CD8-positive, alpha-beta memory T cell (primary cell): ENCODE measurements at regions not wholly inside any gene's neighbourhood (a gene's known extent, or its start where the extent isn't known, plus 50 kb on each side); places are given as distances from the start of the nearest gene placed in this dataset.

Source experiments
- CTCF ChIA-PET: fragments of 350-600 bp; sonication (Branson Sonifier 250); formaldehyde crosslinking; loops from one replicate; lab custom pipeline; 2021; ENCODE audit warnings: antibody characterized with exemption; lab: Charles Lee
- POLR2A ChIA-PET: fragments of 350-600 bp; sonication (Branson Sonifier 250); formaldehyde crosslinking; loops from one replicate; lab custom pipeline; 2021; ENCODE audit warnings: antibody characterized with exemption; lab: Charles Lee
- DNase-seq, 5 donors: peaks; one replicate each; pipeline versions ENCODE4 v3.0.0 to v3.0.0-alpha.2; 2020 to 2022; ENCODE audit warnings: mixed read lengths in 1 of 5
- H3K27ac ChIP-seq: one replicate; pipeline ENCODE4 v1.7.0; 2013; ENCODE audit warnings: low read depth, mild to moderate bottlenecking, low read length, moderate library complexity
- H3K27me3 ChIP-seq: 2 replicates; pipeline ENCODE4 v1.7.0; 2013; ENCODE audit warnings: low read length, mild to moderate bottlenecking; ENCODE audit not compliant: insufficient read depth, poor library complexity, severe bottlenecking
- H3K36me3 ChIP-seq: 2 replicates; pipeline ENCODE4 v1.7.0; 2013; ENCODE audit warnings: mild to moderate bottlenecking, low read length, moderate library complexity; ENCODE audit not compliant: insufficient read depth
- H3K4me1 ChIP-seq: 2 replicates; pipeline ENCODE4 v1.7.0; 2013; ENCODE audit warnings: mild to moderate bottlenecking, low read length, moderate library complexity; ENCODE audit not compliant: insufficient read depth
- H3K4me3 ChIP-seq: 2 replicates; pipeline ENCODE4 v1.7.0; 2013; ENCODE audit warnings: mild to moderate bottlenecking, low read length
- H3K9me3 ChIP-seq: 2 replicates; pipeline ENCODE4 v1.7.0; 2013; ENCODE audit warnings: mild to moderate bottlenecking, low read length
- H3K27ac Mint-ChIP-seq, 8 donors: one replicate each; pipeline ENCODE4 v1.8.0; 2020 to 2021; ENCODE audit warnings: mixed read lengths in 8 of 8, mild to moderate bottlenecking in 6 of 8, inconsistent platforms in 3 of 8, moderate library complexity in 3 of 8
- H3K27me3 Mint-ChIP-seq, 2 donors: one replicate each; pipeline ENCODE4 v1.8.0; 2020 to 2021; ENCODE audit warnings: mixed read lengths in 2 of 2, mild to moderate bottlenecking in 1 of 2, moderate library complexity in 1 of 2
- H3K36me3 Mint-ChIP-seq, 3 donors: one replicate each; pipeline ENCODE4 v1.8.0; 2020 to 2021; ENCODE audit warnings: mixed read lengths in 3 of 3, inconsistent platforms in 1 of 3, mild to moderate bottlenecking in 1 of 3
- H3K4me1 Mint-ChIP-seq, 3 donors: one replicate each; pipeline ENCODE4 v1.8.0; 2020 to 2021; ENCODE audit warnings: mixed read lengths in 3 of 3, inconsistent platforms in 1 of 3, mild to moderate bottlenecking in 1 of 3
- H3K4me3 Mint-ChIP-seq, 7 donors: one replicate each; pipeline ENCODE4 v1.8.0; 2020 to 2021; ENCODE audit warnings: mixed read lengths in 7 of 7, mild to moderate bottlenecking in 6 of 7, moderate library complexity in 4 of 7, inconsistent platforms in 2 of 7
- H3K9me3 Mint-ChIP-seq, 5 donors: one replicate each; pipeline ENCODE4 v1.8.0; 2020 to 2022; ENCODE audit warnings: mixed read lengths in 5 of 5, mild to moderate bottlenecking in 3 of 5, moderate library complexity in 2 of 5, inconsistent platforms in 1 of 5

DNA sequence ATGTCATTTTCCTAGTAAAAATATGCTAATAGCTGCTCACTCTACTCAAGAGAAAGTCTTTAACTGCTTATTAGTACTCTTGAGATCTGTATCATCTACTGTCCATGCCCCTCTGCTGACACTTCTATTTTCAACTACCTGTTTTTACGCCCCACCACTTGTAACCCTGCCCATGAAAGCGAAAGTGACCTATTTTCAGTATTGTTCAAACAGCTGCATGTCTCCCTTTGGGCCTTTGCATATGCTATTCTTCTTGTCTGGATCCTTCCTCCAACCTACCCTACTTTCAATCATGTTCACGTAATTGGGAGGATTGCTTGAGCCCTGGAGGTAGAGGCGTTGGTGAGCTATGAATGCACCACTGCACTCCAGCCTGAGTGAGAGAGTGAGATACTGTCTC, 1481.3 kb downstream of the GATA3 start:
- no peaks in the 10 kb centered on the region for H3K9me3 ChIP-seq
- Mint-ChIP-seq H3K4me1 (no peaks in the 10 kb centered on the region), H3K27ac (no peak overlapping the region), H3K36me3 (no peaks in the 10 kb centered on the region), H3K27me3 (no peaks in the 10 kb centered on the region), H3K4me3 (no peak overlapping the region), H3K9me3 (peaks cover 0 to 4% (median 0%) of the 10 kb centered on the region in 5 donors)
- H3K4me1 ChIP-seq = no peaks in the 10 kb centered on the region
- ChIA-PET CTCF (no interaction called here), POLR2A (no interaction called here)
- no peak for DNase-seq
- H3K4me3 ChIP-seq = no peak overlapping the region
- H3K27me3 ChIP-seq = no peaks in the 10 kb centered on the region
- H3K27ac ChIP-seq = no peak overlapping the region
- no peaks in the 10 kb centered on the region for H3K36me3 ChIP-seq

DNA sequence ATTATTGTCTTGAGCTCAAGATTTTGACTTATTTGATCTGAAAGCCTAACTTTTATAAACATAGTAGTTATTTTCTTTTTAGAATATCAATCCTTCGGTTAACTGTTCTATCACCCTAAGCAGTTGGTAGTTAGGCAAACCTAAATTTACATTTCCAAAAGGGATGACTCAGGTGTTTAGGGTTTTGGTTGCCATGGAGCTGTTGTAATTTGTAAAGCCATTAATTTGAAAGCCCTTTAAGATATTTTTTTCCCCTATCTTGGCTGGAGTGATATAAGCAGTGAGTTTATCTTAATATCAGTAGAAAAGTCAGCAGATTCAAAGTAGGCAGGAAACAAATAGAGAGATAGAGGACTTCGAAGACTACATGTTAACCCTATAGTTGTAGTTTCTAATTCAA, 1472.6 kb upstream of the CELF2 start:
- Histone ChIP-seq H3K36me3 (no peaks in the 10 kb centered on the region), H3K27me3 (no peaks in the 10 kb centered on the region), H3K4me1 (no peaks in the 10 kb centered on the region), H3K27ac (no peak overlapping the region), H3K9me3 (no peaks in the 10 kb centered on the region), H3K4me3 (no peak overlapping the region)
- no peak overlapping the region for H3K27ac Mint-ChIP-seq
- no peak for DNase-seq
- ChIA-PET CTCF (no interaction called here), POLR2A (no interaction called here)
- no peaks in the 10 kb centered on the region for H3K27me3 Mint-ChIP-seq
- peaks cover 0 to 10% (median 8%) of the 10 kb centered on the region in 5 donors for H3K9me3 Mint-ChIP-seq
- no peak overlapping the region for H3K4me3 Mint-ChIP-seq
- no peaks in the 10 kb centered on the region for H3K4me1 Mint-ChIP-seq
- no peaks in the 10 kb centered on the region for H3K36me3 Mint-ChIP-seq

DNA sequence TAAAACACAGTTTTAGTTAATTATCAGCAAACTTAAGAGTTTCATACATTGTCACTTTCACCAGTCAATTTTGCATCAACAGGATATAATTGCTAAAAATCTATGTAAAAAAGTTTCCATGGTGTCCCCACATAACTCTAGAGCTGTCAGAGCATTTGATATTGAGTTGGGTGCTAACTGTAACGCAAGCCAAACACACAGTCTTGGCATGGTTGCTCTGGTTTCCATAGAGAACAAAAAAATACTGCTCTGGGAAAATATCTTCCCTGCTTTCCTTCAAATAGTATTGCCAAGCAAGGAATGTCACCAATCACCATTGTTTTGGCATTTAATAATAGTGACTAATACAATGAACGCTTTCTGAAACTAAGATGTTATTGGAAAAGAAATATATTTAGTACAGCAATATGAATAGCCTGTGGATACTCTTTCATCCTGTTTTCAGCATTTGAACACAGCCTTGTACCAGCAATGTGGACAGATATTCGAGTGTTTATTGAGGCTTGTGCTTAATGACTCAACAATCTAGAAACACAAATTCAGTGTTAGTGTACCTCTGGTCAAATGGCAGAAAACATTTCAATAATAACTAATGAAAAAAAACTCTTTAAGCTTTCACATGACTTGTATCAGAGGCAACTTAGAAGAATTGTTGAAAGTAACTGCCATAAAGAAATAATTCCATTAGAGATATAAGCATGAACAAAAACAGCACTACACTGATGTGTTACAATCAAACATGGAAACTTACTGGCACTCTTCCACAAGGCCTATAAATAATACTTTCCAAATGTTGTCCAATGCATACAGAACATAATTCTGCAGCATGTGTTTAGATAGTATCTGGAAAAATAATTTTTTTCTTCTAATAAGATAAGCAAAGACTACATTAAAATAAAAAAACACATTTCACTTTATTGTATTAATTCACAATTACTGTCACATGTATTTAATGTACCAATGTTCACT, 1469.5 kb upstream of the CELF2 start:
- Histone ChIP-seq H3K36me3 (no peaks in the 10 kb centered on the region), H3K27me3 (no peaks in the 10 kb centered on the region), H3K4me3 (no peak overlapping the region), H3K4me1 (no peaks in the 10 kb centered on the region), H3K9me3 (no peaks in the 10 kb centered on the region), H3K27ac (no peak overlapping the region)
- Mint-ChIP-seq H3K4me1 (no peaks in the 10 kb centered on the region), H3K36me3 (no peaks in the 10 kb centered on the region), H3K27ac (no peak overlapping the region), H3K4me3 (no peak overlapping the region), H3K27me3 (no peaks in the 10 kb centered on the region), H3K9me3 (peaks cover 2 to 25% (median 4%) of the 10 kb centered on the region in 5 donors)
- POLR2A ChIA-PET = no interaction called here
- no peak for DNase-seq
- CTCF ChIA-PET = no interaction called here

DNA sequence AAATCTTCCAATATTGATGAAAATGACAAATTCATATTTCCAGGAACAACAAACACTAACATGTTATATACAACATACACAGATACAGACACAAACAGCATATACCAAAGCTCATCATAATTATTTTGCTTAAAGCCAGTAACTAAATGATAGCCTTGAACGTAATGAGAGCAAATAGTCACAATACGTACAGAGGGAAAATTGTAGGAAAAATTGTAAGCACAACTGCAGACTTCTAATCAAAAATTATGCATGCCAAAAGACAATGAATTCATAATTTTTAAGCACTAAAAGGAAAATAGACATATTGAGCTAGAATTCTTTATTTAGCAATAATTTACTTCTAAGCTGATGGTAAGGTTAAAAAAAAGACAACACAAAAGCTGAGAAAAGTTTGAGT, 1466.9 kb upstream of the CELF2 start:
- CTCF ChIA-PET = no interaction called here
- no peak overlapping the region for H3K27ac ChIP-seq
- H3K27me3 ChIP-seq = no peaks in the 10 kb centered on the region
- H3K4me1 ChIP-seq = no peaks in the 10 kb centered on the region
- POLR2A ChIA-PET = no interaction called here
- Mint-ChIP-seq H3K9me3 (peaks cover 1 to 21% (median 4%) of the 10 kb centered on the region in 5 donors), H3K27ac (no peak overlapping the region), H3K4me1 (no peaks in the 10 kb centered on the region), H3K4me3 (no peak overlapping the region), H3K27me3 (no peaks in the 10 kb centered on the region), H3K36me3 (no peaks in the 10 kb centered on the region)
- H3K4me3 ChIP-seq = no peak overlapping the region
- no peaks in the 10 kb centered on the region for H3K36me3 ChIP-seq
- H3K9me3 ChIP-seq = no peaks in the 10 kb centered on the region
- DNase-seq = no peak

DNA sequence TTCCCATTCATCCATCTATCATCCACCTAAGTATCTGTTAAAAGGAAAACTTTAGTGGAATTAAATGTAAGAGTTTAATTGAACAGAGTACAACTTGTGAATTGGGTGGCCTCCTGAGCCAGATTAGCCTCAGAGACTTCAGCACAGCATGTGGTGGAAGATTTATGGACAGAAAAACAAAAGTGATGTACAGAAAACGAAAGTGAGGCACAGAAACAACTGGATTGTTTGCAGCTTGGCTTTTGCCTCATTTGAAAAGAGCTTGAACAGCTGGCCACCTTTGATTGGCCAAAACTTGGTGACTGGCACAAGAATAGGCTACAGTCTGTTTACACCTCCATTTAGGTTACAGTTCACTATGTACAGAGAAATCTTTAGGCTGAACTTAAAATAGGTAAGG, 1463.4 kb upstream of the CELF2 start:
- CTCF ChIA-PET = no interaction called here
- Mint-ChIP-seq H3K36me3 (no peaks in the 10 kb centered on the region), H3K4me3 (no peak overlapping the region), H3K27ac (no peak overlapping the region), H3K4me1 (no peaks in the 10 kb centered on the region), H3K27me3 (no peaks in the 10 kb centered on the region), H3K9me3 (peaks cover 1 to 21% (median 4%) of the 10 kb centered on the region in 5 donors)
- no peak overlapping the region for H3K27ac ChIP-seq
- H3K27me3 ChIP-seq = no peaks in the 10 kb centered on the region
- POLR2A ChIA-PET = no interaction called here
- DNase-seq = no peak
- no peaks in the 10 kb centered on the region for H3K4me1 ChIP-seq
- H3K4me3 ChIP-seq = no peak overlapping the region
- no peaks in the 10 kb centered on the region for H3K9me3 ChIP-seq
- H3K36me3 ChIP-seq = no peaks in the 10 kb centered on the region

DNA sequence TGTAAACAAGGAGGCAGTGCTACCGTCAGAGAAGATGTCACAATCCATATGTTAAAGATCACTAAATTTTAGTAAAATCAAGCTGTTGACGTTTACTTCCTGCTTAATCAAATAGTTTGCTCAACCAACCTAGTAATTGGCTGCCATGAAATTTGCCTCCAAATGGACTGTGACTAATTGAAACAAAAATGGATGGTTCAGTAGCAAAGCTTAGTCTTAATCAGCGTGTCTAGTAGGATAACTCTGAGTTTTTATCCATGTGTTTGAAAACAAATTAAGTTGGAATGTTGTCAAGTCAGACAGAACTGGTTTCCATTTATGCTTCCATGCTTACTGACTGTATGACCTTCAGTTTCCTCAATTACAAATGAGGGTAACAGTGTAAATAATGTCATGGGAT, 1456.7 kb upstream of the CELF2 start:
- Histone ChIP-seq H3K4me1 (no peaks in the 10 kb centered on the region), H3K27ac (no peak overlapping the region), H3K27me3 (no peaks in the 10 kb centered on the region), H3K36me3 (no peaks in the 10 kb centered on the region), H3K4me3 (no peak overlapping the region), H3K9me3 (no peaks in the 10 kb centered on the region)
- Mint-ChIP-seq H3K9me3 (peaks cover 0 to 2% (median 0%) of the 10 kb centered on the region in 5 donors), H3K36me3 (no peaks in the 10 kb centered on the region), H3K27me3 (no peaks in the 10 kb centered on the region), H3K27ac (no peak overlapping the region), H3K4me3 (no peak overlapping the region), H3K4me1 (no peaks in the 10 kb centered on the region)
- no peak for DNase-seq
- POLR2A ChIA-PET = no interaction called here
- CTCF ChIA-PET = no interaction called here

DNA sequence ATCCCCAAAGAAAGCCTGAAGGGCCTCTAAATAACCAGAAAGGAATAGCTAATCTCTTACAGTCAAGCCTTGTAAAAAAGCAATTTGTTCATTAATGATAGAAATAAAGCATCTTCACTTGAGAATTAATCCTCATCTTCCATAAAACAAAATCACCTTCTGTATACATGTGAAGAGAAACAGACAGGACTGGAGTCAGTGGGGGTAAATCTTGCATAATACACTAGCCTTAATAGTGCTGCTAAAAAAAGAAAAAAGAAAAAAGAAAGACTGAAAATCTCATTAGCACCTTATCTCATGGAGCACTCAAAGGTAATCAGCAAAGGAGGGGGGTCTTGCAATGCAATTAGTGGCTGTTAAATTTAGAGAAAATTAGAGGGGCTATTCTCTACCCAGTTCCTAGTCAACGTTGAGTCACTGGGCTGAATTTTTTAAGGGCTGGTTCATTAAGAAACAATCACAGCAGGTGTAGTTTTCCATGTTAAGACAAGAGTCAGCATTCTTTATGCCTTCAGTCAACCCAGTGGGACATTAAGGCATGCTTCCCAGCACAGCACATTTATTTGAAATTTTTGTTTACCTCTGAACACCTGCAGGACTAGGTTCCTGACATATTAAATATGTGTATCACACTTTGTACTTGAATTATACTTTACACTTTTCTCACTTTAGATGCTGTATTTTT, 1455.7 kb upstream of the CELF2 start:
- H3K36me3 ChIP-seq = no peaks in the 10 kb centered on the region
- ChIA-PET CTCF (no interaction called here), POLR2A (no interaction called here)
- H3K27me3 ChIP-seq = no peaks in the 10 kb centered on the region
- Mint-ChIP-seq H3K36me3 (no peaks in the 10 kb centered on the region), H3K27ac (no peak overlapping the region), H3K4me3 (no peak overlapping the region), H3K9me3 (peaks cover 0 to 6% (median 2%) of the 10 kb centered on the region in 5 donors), H3K27me3 (no peaks in the 10 kb centered on the region), H3K4me1 (no peaks in the 10 kb centered on the region)
- H3K4me1 ChIP-seq = no peaks in the 10 kb centered on the region
- H3K27ac ChIP-seq = no peak overlapping the region
- H3K4me3 ChIP-seq = no peak overlapping the region
- H3K9me3 ChIP-seq = no peaks in the 10 kb centered on the region
- no peak for DNase-seq

DNA sequence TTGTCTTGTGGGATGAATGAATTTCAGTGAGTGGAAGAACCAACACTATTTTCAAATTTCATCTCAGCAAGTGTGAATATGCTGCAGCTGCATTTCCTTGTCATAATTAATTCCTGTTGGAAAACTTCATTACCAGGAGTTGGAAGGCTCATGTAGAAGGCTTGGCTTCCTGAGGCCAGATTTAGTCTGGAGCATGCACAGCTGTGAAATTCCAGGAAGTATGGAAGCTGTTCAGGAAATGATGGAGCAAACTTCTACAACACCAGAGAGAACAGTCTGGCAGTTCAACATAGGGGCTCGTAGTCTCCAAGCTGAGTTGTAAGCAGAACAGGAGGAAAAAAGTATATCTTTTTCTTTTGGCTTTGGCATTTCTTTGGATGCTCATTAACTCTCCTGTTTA, 1439.9 kb upstream of the CELF2 start:
- no peak overlapping the region for H3K4me3 Mint-ChIP-seq
- Histone ChIP-seq H3K9me3 (no peaks in the 10 kb centered on the region), H3K27ac (no peak overlapping the region), H3K4me1 (no peaks in the 10 kb centered on the region), H3K4me3 (no peak overlapping the region), H3K27me3 (no peaks in the 10 kb centered on the region), H3K36me3 (no peaks in the 10 kb centered on the region)
- H3K4me1 Mint-ChIP-seq = no peaks in the 10 kb centered on the region
- H3K27ac Mint-ChIP-seq = no peak overlapping the region
- ChIA-PET CTCF (no interaction called here), POLR2A (no interaction called here)
- H3K27me3 Mint-ChIP-seq = no peaks in the 10 kb centered on the region
- no peaks in the 10 kb centered on the region for H3K36me3 Mint-ChIP-seq
- DNase-seq = no peak
- H3K9me3 Mint-ChIP-seq = peaks cover 0 to 14% (median 2%) of the 10 kb centered on the region in 5 donors
